ENCODE measurements at regions not wholly inside any gene's neighbourhood (a gene's known extent, or its start where the extent isn't known, plus 50 kb on each side); places are given as distances from the start of the nearest gene placed in this dataset.

DNA sequence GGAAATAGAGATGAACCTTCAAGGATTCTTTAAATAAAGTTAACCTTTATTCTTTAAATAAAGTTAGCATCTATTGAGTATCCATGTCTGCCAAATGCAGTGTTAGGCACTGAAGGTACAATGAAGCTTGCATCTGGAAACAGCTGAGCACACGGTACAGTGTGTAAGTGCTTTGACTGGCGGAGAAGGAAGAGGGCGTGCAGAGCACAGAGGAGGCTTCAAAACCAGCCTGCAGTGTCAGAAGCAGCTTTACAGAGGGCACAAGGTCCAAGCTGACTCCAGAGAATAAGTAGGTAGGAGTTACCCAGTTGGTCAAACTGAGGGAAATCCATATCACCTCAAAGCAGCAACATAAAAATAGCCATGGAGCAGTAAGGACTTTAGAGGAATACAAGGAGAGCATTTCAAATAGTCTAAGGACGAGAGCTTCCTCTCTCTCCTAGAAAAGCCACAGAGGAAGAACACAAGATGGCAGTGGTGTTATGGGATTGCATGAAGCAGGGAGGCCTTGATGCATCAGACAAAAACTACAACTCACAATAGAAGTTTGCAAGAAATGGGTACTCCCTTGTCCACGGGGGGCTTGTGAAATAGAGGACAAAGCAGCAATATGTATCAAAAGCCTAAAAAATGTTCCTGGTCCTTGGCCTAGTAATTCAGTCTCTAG, 60.3 kb upstream of the PPP2R3A start:
- Histone ChIP-seq H3K27me3 (no peaks in the 10 kb centered on the region), H3K4me2 (no peak overlapping the region), H3K4me1 (no peaks in the 10 kb centered on the region), H3K36me3 (no peaks in the 10 kb centered on the region), H4K20me1 (no peaks in the 10 kb centered on the region), H3K9me3 (replicated peaks in 1 of 11) (peaks cover 0 to 5% (median 0%) of the 10 kb centered on the region in 11 experiments; a peak in 1 of 22 replicates), H3K9ac (no peak overlapping the region), H3K27ac (no peak overlapping the region), H3K4me3 (no peak overlapping the region)
- no peak for TF ChIP-seq Cebpa-rat (IDR thresholded peaks at IDR 0.05)

- H3K36me3 ChIP-seq, result no peaks in the 10 kb centered on the region
- H3K9ac ChIP-seq, result no peak overlapping the region
- no peaks in the 10 kb centered on the region for H4K20me1 ChIP-seq
- no peak for TF ChIP-seq Cebpa-rat (IDR thresholded peaks at IDR 0.05)
- no peak overlapping the region for H3K27ac ChIP-seq
- peaks cover 0 to 5% (median 0%) of the 10 kb centered on the region in 11 experiments; a peak in 1 of 22 replicates for H3K9me3 ChIP-seq (replicated peaks in 1 of 11)
- H3K4me3 ChIP-seq, result no peak overlapping the region
- no peak overlapping the region for H3K4me2 ChIP-seq
- no peaks in the 10 kb centered on the region for H3K27me3 ChIP-seq
- H3K4me1 ChIP-seq, result no peaks in the 10 kb centered on the region
These were observed 57.9 kb upstream of the PPP2R3A start for GRCh38 chr3:135907422-135908165.

DNA sequence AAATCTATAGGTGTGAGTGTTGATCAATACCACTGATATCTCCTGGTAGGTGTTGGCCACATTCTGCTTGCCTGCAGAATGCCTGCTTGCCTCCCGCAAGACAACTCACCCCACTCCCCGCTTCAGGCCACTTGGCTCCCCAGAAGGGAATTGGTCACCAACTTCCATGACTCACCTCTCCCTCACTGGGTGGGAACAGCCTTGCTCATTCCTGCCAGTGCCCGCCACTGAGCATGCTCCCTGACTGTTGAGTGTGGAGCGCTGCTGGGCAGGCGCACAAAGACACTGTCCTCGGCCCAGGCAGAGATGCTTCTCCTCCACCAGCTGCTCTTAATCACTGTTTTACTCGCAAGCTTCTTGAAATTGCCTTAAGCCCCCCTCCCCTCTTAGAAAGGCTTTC, 57.3 kb upstream of the PPP2R3A start:
- Histone ChIP-seq H3K9me3 (replicated peaks in 1 of 11) (peaks cover 0 to 5% (median 0%) of the 10 kb centered on the region in 11 experiments; a peak in 1 of 22 replicates), H3K4me1 (no peaks in the 10 kb centered on the region), H3K4me2 (no peak overlapping the region), H3K27ac (no peak overlapping the region), H4K20me1 (no peaks in the 10 kb centered on the region), H3K4me3 (no peak overlapping the region), H3K9ac (no peak overlapping the region), H3K27me3 (no peaks in the 10 kb centered on the region), H3K36me3 (no peaks in the 10 kb centered on the region)
- no peak for TF ChIP-seq Cebpa-rat (IDR thresholded peaks at IDR 0.05)

DNA sequence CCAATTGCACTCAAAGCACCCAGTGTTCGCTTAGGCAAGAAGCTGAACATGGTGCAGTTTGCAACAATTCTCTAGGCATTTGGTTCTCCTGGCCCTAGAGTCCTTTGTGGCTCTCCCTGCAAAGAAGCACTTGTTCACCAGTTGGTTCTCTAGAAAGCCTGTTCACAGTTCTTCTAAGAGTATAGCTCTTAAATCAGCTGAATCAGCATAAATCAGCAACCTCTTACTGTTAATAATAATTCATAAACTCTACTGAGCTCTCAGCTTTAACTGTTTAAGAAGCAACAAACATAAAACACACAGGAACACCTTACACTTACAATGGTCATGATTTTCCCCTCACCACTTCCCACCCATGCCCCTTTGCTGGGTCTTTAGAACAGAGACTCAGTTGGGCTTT, 56.8 kb upstream of the PPP2R3A start:
- Histone ChIP-seq H3K27me3 (no peaks in the 10 kb centered on the region), H3K4me2 (no peak overlapping the region), H4K20me1 (no peaks in the 10 kb centered on the region), H3K4me1 (no peaks in the 10 kb centered on the region), H3K27ac (no peak overlapping the region), H3K4me3 (no peak overlapping the region), H3K9me3 (replicated peaks in 1 of 11) (peaks cover 0 to 3% (median 0%) of the 10 kb centered on the region in 11 experiments; a peak in 1 of 22 replicates), H3K36me3 (no peaks in the 10 kb centered on the region), H3K9ac (no peak overlapping the region)
- TF ChIP-seq Cebpa-rat (IDR thresholded peaks at IDR 0.05), result no peak

- no peak for TF ChIP-seq Cebpa-rat (IDR thresholded peaks at IDR 0.05)
- no peak overlapping the region for H3K27ac ChIP-seq
- no peaks in the 10 kb centered on the region for H3K27me3 ChIP-seq
- no peaks in the 10 kb centered on the region for H4K20me1 ChIP-seq
- H3K4me1 ChIP-seq, result peaks cover 0 to under 1% (median 0%) of the 10 kb centered on the region in 10 experiments; a peak in 1 of 20 replicates
- no peaks in the 10 kb centered on the region for H3K9me3 ChIP-seq (replicated peaks in 1 of 11)
- H3K4me2 ChIP-seq, result no peak overlapping the region
- no peak overlapping the region for H3K4me3 ChIP-seq
- no peaks in the 10 kb centered on the region for H3K36me3 ChIP-seq
- H3K9ac ChIP-seq, result no peak overlapping the region
These were observed 54.4 kb upstream of the PPP2R3A start for GRCh38 chr3:135911110-135911509.

- no peak overlapping the region for H3K9ac ChIP-seq
- no peaks in the 10 kb centered on the region for H3K27me3 ChIP-seq
- H4K20me1 ChIP-seq, result no peaks in the 10 kb centered on the region
- no peak for TF ChIP-seq Cebpa-rat (IDR thresholded peaks at IDR 0.05)
- H3K27ac ChIP-seq, result no peak overlapping the region
- no peak overlapping the region for H3K4me3 ChIP-seq
- no peaks in the 10 kb centered on the region for H3K9me3 ChIP-seq (replicated peaks in 1 of 11)
- no peak overlapping the region for H3K4me2 ChIP-seq
- H3K4me1 ChIP-seq, result peaks cover 0 to 4% (median 0%) of the 10 kb centered on the region in 10 experiments; a peak in 1 of 20 replicates
- no peaks in the 10 kb centered on the region for H3K36me3 ChIP-seq
These were observed 50.3 kb upstream of the PPP2R3A start for GRCh38 chr3:135915206-135915605.
